H1 (cell line): ENCODE measurements at regions not wholly inside any gene's neighbourhood (a gene's known extent, or its start where the extent isn't known, plus 50 kb on each side); places are given as distances from the start of the nearest gene placed in this dataset.

Source experiments
- GTF2F1 ChIP-seq: IDR thresholded peaks from 2 replicates; pipeline ENCODE4 v1.6.1; 2012; ENCODE audit warnings: low read depth, low read length, improper control_type of control experiment, borderline replicate concordance
- JUND ChIP-seq: IDR thresholded peaks from 2 replicates; pipeline ENCODE4 v1.6.1; 2011; ENCODE audit warnings: mild to moderate bottlenecking, improper control_type of control experiment, low read length
- KDM1A ChIP-seq: fragments of 200-600, 300-600 bp; sonication (generic); IDR thresholded peaks from 2 replicates; pipeline ENCODE4 v1.7.1; 2016; ENCODE audit warnings: mild to moderate bottlenecking, low read length, borderline replicate concordance
- RNF2 ChIP-seq: fragments of 200-900, 300-1000 bp; sonication (generic); IDR thresholded peaks from 2 replicates; pipeline ENCODE4 v1.7.1; 2016; ENCODE audit warnings: borderline replicate concordance, low read depth, mild to moderate bottlenecking, antibody characterized with exemption, low read length; ENCODE audit not compliant: poor library complexity, severe bottlenecking; ENCODE audit errors: missing control alignments
- TF ChIP-seq, protein P1 (sequence below): fragments of 300-600 bp; sonication (generic); IDR thresholded peaks from 2 replicates; pipeline ENCODE4 v1.7.1; 2012; ENCODE audit warnings: low read length, moderate library complexity, mild to moderate bottlenecking, inconsistent platforms; ENCODE audit not compliant: insufficient replicate concordance

DNA sequence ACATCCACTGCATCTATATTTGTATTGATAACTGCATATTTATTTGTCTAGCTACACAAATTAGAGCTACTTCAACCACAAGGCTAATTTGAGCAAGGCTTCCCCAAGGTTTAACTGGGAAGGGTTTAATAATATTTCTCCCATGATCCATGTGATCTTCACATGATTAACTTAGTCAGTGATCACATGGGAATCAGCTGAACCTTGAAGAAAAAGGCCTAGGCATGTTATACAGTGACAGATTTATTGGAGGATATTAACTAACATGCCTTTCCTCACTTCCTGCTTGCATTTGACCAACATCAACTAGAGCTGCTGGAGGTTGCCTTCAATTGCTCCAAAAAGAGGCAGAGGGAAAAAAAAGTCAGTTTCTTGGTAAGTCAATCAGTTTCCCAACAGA, 417.0 kb downstream of the HAO1 start (continued):
- TF ChIP-seq, protein P1, sequence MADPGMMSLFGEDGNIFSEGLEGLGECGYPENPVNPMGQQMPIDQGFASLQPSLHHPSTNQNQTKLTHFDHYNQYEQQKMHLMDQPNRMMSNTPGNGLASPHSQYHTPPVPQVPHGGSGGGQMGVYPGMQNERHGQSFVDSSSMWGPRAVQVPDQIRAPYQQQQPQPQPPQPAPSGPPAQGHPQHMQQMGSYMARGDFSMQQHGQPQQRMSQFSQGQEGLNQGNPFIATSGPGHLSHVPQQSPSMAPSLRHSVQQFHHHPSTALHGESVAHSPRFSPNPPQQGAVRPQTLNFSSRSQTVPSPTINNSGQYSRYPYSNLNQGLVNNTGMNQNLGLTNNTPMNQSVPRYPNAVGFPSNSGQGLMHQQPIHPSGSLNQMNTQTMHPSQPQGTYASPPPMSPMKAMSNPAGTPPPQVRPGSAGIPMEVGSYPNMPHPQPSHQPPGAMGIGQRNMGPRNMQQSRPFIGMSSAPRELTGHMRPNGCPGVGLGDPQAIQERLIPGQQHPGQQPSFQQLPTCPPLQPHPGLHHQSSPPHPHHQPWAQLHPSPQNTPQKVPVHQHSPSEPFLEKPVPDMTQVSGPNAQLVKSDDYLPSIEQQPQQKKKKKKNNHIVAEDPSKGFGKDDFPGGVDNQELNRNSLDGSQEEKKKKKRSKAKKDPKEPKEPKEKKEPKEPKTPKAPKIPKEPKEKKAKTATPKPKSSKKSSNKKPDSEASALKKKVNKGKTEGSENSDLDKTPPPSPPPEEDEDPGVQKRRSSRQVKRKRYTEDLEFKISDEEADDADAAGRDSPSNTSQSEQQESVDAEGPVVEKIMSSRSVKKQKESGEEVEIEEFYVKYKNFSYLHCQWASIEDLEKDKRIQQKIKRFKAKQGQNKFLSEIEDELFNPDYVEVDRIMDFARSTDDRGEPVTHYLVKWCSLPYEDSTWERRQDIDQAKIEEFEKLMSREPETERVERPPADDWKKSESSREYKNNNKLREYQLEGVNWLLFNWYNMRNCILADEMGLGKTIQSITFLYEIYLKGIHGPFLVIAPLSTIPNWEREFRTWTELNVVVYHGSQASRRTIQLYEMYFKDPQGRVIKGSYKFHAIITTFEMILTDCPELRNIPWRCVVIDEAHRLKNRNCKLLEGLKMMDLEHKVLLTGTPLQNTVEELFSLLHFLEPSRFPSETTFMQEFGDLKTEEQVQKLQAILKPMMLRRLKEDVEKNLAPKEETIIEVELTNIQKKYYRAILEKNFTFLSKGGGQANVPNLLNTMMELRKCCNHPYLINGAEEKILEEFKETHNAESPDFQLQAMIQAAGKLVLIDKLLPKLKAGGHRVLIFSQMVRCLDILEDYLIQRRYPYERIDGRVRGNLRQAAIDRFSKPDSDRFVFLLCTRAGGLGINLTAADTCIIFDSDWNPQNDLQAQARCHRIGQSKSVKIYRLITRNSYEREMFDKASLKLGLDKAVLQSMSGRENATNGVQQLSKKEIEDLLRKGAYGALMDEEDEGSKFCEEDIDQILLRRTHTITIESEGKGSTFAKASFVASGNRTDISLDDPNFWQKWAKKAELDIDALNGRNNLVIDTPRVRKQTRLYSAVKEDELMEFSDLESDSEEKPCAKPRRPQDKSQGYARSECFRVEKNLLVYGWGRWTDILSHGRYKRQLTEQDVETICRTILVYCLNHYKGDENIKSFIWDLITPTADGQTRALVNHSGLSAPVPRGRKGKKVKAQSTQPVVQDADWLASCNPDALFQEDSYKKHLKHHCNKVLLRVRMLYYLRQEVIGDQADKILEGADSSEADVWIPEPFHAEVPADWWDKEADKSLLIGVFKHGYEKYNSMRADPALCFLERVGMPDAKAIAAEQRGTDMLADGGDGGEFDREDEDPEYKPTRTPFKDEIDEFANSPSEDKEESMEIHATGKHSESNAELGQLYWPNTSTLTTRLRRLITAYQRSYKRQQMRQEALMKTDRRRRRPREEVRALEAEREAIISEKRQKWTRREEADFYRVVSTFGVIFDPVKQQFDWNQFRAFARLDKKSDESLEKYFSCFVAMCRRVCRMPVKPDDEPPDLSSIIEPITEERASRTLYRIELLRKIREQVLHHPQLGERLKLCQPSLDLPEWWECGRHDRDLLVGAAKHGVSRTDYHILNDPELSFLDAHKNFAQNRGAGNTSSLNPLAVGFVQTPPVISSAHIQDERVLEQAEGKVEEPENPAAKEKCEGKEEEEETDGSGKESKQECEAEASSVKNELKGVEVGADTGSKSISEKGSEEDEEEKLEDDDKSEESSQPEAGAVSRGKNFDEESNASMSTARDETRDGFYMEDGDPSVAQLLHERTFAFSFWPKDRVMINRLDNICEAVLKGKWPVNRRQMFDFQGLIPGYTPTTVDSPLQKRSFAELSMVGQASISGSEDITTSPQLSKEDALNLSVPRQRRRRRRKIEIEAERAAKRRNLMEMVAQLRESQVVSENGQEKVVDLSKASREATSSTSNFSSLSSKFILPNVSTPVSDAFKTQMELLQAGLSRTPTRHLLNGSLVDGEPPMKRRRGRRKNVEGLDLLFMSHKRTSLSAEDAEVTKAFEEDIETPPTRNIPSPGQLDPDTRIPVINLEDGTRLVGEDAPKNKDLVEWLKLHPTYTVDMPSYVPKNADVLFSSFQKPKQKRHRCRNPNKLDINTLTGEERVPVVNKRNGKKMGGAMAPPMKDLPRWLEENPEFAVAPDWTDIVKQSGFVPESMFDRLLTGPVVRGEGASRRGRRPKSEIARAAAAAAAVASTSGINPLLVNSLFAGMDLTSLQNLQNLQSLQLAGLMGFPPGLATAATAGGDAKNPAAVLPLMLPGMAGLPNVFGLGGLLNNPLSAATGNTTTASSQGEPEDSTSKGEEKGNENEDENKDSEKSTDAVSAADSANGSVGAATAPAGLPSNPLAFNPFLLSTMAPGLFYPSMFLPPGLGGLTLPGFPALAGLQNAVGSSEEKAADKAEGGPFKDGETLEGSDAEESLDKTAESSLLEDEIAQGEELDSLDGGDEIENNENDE = no peak
- no peak for TF ChIP-seq JUND
- TF ChIP-seq KDM1A = no peak
- TF ChIP-seq RNF2 = no peak
- no peak for TF ChIP-seq GTF2F1
